GM23248 (cell line): ENCODE measurements at regions not wholly inside any gene's neighbourhood (a gene's known extent, or its start where the extent isn't known, plus 50 kb on each side); places are given as distances from the start of the nearest gene placed in this dataset.

Experiments
- DNase-seq: peaks from one replicate; pipeline ENCODE4 v3.0.0-alpha.2; 2015
- H2AFZ ChIP-seq: fragments of 200-600 bp; sonication (generic); 2 replicates; pipeline ENCODE4 v1.6.1; 2016; ENCODE audit warnings: antibody characterized with exemption
- H3F3A ChIP-seq: fragments of 200-600 bp; sonication (generic); 2 replicates; pipeline ENCODE4 v1.6.1; 2016; ENCODE audit warnings: mild to moderate bottlenecking, antibody characterized with exemption, mixed run types; ENCODE audit not compliant: insufficient read depth
- H3K27ac ChIP-seq: fragments of 200-600 bp; sonication (generic); 2 replicates; pipeline ENCODE4 v1.5.1; 2016; ENCODE audit warnings: mild to moderate bottlenecking
- H3K27me3 ChIP-seq: fragments of 200-600 bp; sonication (generic); replicated peaks from 2 replicates; pipeline ENCODE4 v1.6.1; 2016; ENCODE audit warnings: mild to moderate bottlenecking; ENCODE audit not compliant: insufficient read depth
- H3K36me3 ChIP-seq: fragments of 200-600 bp; sonication (generic); 2 replicates; pipeline ENCODE4 v1.6.1; 2016; ENCODE audit warnings: low read depth, mild to moderate bottlenecking
- H3K4me1 ChIP-seq: fragments of 200-600 bp; sonication (generic); 2 replicates; pipeline ENCODE4 v1.6.1; 2016; ENCODE audit warnings: mild to moderate bottlenecking; ENCODE audit not compliant: insufficient read depth
- H3K4me2 ChIP-seq: fragments of 200-600 bp; sonication (generic); one replicate; pipeline ENCODE4 v1.6.1; 2016; ENCODE audit warnings: mild to moderate bottlenecking; ENCODE audit not compliant: unreplicated experiment
- H3K4me3 ChIP-seq: fragments of 200-600 bp; sonication (generic); 2 replicates; pipeline ENCODE4 v1.5.1; 2016; ENCODE audit warnings: mild to moderate bottlenecking
- H3K79me2 ChIP-seq: fragments of 200-600 bp; sonication (generic); 2 replicates; pipeline ENCODE4 v1.6.1; 2016; ENCODE audit warnings: mild to moderate bottlenecking; ENCODE audit not compliant: insufficient read depth
- H3K9ac ChIP-seq: fragments of 200-600 bp; sonication (generic); 2 replicates; pipeline ENCODE4 v1.6.1; 2016; ENCODE audit warnings: mild to moderate bottlenecking
- H3K9me2 ChIP-seq: fragments of 200-600 bp; sonication (generic); 2 replicates; pipeline ENCODE4 v1.6.1; 2016; ENCODE audit warnings: mixed run types, mild to moderate bottlenecking, moderate library complexity; ENCODE audit not compliant: insufficient read depth
- H3K9me3 ChIP-seq: fragments of 200-600 bp; sonication (generic); one replicate; pipeline ENCODE4 v1.6.1; 2017; ENCODE audit warnings: low read depth
- H4K20me1 ChIP-seq: fragments of 200-600 bp; sonication (generic); 2 replicates; pipeline ENCODE4 v1.6.0; 2016; ENCODE audit not compliant: insufficient read depth
- EZH2 ChIP-seq: fragments of 200-600 bp; sonication (generic); IDR thresholded peaks from 2 replicates; pipeline ENCODE4 v1.6.1; 2018; ENCODE audit warnings: antibody characterized with exemption, mild to moderate bottlenecking; ENCODE audit not compliant: insufficient read depth, poor library complexity, severe bottlenecking
- EZH2phosphoT487 ChIP-seq: fragments of 200-600 bp; sonication (generic); IDR thresholded peaks from 2 replicates; pipeline ENCODE4 v1.6.1; 2018; ENCODE audit warnings: antibody characterized with exemption, moderate library complexity, mild to moderate bottlenecking, low read depth; ENCODE audit not compliant: insufficient read depth
- WGBS, 2 experiments: methylation state at CpG; one replicate each; pipeline ENCODE4 v1.1.6; 2015 to 2017; ENCODE audit warnings: low lambda C conversion rate in 2 of 2, low coverage in 1 of 2; ENCODE audit errors: missing lambda C conversion rate in 2 of 2; 5-methylcytosine and 5-hydroxymethylcytosine counted together
- in situ Hi-C: fragments of 300-500 bp; cut with MboI; formaldehyde crosslinking; loops from 2 replicates; pipeline ENCODE4 v1.15.0; 2020

GRCh38 chr15:49737127-49737526, 116.3 kb downstream of the DTWD1 start:
- Histone ChIP-seq H3K27ac (no peak overlapping the region), H2AFZ (no peak overlapping the region), H3K9me3 (no peaks in the 10 kb centered on the region), H3K9ac (no peak overlapping the region), H3K4me2 (no peak overlapping the region), H4K20me1 (no peaks in the 10 kb centered on the region), H3K4me1 (0 out of 2 replicates have a peak, but pooled peaks cover 3% of the 10 kb centered on the region), H3K9me2 (no peaks in the 10 kb centered on the region), H3K79me2 (no peaks in the 10 kb centered on the region), H3F3A (no peaks in the 10 kb centered on the region), H3K4me3 (no peak overlapping the region), H3K27me3 (no peaks in the 10 kb centered on the region), H3K36me3 (no peaks in the 10 kb centered on the region)
- in situ Hi-C loops: no loop called here
- TF ChIP-seq EZH2 (no peak), EZH2phosphoT487 (no peak)
- DNase-seq: no peak

- no peak for DNase-seq
Observed at GRCh38 chr15:49741712-49742111, 120.9 kb downstream of the DTWD1 start.

GRCh38 chr15:49742381-49742780, 121.5 kb downstream of the DTWD1 start:
- Histone ChIP-seq H3K4me3 (no peak overlapping the region), H3K9me2 (no peaks in the 10 kb centered on the region), H3K79me2 (no peaks in the 10 kb centered on the region), H3K4me1 (0 out of 2 replicates have a peak, but pooled peaks cover 3% of the 10 kb centered on the region), H3F3A (no peaks in the 10 kb centered on the region), H4K20me1 (no peaks in the 10 kb centered on the region), H3K4me2 (no peak overlapping the region), H3K9me3 (no peaks in the 10 kb centered on the region), H3K36me3 (no peaks in the 10 kb centered on the region), H3K27me3 (no peaks in the 10 kb centered on the region), H2AFZ (no peak overlapping the region), H3K9ac (no peak overlapping the region), H3K27ac (no peak overlapping the region)
- TF ChIP-seq EZH2: no peak
- TF ChIP-seq EZH2phosphoT487: no peak
- DNase-seq: no peak
- WGBS, 2 experiments: 53 to 61% methylated on average over 3 of the region's 3 CpGs
- in situ Hi-C loops: no loop called here

More at GRCh38 chr15:49741712-49742111, 120.9 kb downstream of the DTWD1 start:
- H3K27me3 ChIP-seq: no peaks in the 10 kb centered on the region
- H3K4me1 ChIP-seq: 0 out of 2 replicates have a peak, but pooled peaks cover 3% of the 10 kb centered on the region
- no peaks in the 10 kb centered on the region for H3K9me2 ChIP-seq
- H3K79me2 ChIP-seq: no peaks in the 10 kb centered on the region
- H3K27ac ChIP-seq: no peak overlapping the region
- H3K36me3 ChIP-seq: no peaks in the 10 kb centered on the region
- H2AFZ ChIP-seq: no peak overlapping the region
- H3F3A ChIP-seq: no peaks in the 10 kb centered on the region
- TF ChIP-seq EZH2phosphoT487 (no peak), EZH2 (no peak)
- no peak overlapping the region for H3K9ac ChIP-seq
- H3K4me2 ChIP-seq: no peak overlapping the region
- no peaks in the 10 kb centered on the region for H3K9me3 ChIP-seq
- H4K20me1 ChIP-seq: no peaks in the 10 kb centered on the region
- no peak overlapping the region for H3K4me3 ChIP-seq
- in situ Hi-C loops: no loop called here

- DNase-seq: no peak
- Histone ChIP-seq H4K20me1 (no peaks in the 10 kb centered on the region), H3K9ac (no peak overlapping the region), H3K4me2 (no peak overlapping the region), H3K9me2 (no peaks in the 10 kb centered on the region), H3K36me3 (no peaks in the 10 kb centered on the region), H3F3A (no peaks in the 10 kb centered on the region), H3K4me3 (no peak overlapping the region), H3K4me1 (no peaks in the 10 kb centered on the region), H3K9me3 (no peaks in the 10 kb centered on the region), H3K79me2 (no peaks in the 10 kb centered on the region), H2AFZ (no peak overlapping the region), H3K27ac (no peak overlapping the region), H3K27me3 (no peaks in the 10 kb centered on the region)
- WGBS, 2 experiments: 88 to 100% methylated on average over 1 of the region's 1 CpG
- in situ Hi-C loops: no loop called here
- no peak for TF ChIP-seq EZH2
- TF ChIP-seq EZH2phosphoT487: no peak
Observed at GRCh38 chr15:49747340-49747739, 126.5 kb downstream of the DTWD1 start.

GRCh38 chr15:49748791-49749190, 127.9 kb downstream of the DTWD1 start:
- H3K27ac ChIP-seq: no peak overlapping the region
- DNase-seq: no peak
- no peaks in the 10 kb centered on the region for H3K9me3 ChIP-seq
- no peaks in the 10 kb centered on the region for H3K4me1 ChIP-seq
- no peak overlapping the region for H3K9ac ChIP-seq
- no peaks in the 10 kb centered on the region for H3K36me3 ChIP-seq
- no peak overlapping the region for H3K4me2 ChIP-seq
- H4K20me1 ChIP-seq: no peaks in the 10 kb centered on the region
- no peaks in the 10 kb centered on the region for H3K79me2 ChIP-seq
- TF ChIP-seq EZH2 (no peak), EZH2phosphoT487 (no peak)
- H3K27me3 ChIP-seq: no peaks in the 10 kb centered on the region
- no peaks in the 10 kb centered on the region for H3F3A ChIP-seq
- no peak overlapping the region for H2AFZ ChIP-seq
- no peaks in the 10 kb centered on the region for H3K9me2 ChIP-seq
- 71 to 82% methylated on average over 2 of the region's 2 CpGs for WGBS, 2 experiments
- no peak overlapping the region for H3K4me3 ChIP-seq
- in situ Hi-C loops: no loop called here
